Osteocyte (in vitro differentiated cells): ENCODE measurements at regions not wholly inside any gene's neighbourhood (a gene's known extent, or its start where the extent isn't known, plus 50 kb on each side); places are given as distances from the start of the nearest gene placed in this dataset.

Experiments used
- DNase-seq: peaks from one replicate; pipeline ENCODE4 v3.0.0; 2021; ENCODE audit warnings: mixed read lengths; ENCODE audit not compliant: unreplicated experiment; ENCODE audit errors: extremely low spot score
- H3K27ac Mint-ChIP-seq: one replicate; pipeline ENCODE4 v1.8.0; 2021; ENCODE audit warnings: mild to moderate bottlenecking, mixed read lengths; ENCODE audit not compliant: unreplicated experiment
- H3K27me3 Mint-ChIP-seq: one replicate; pipeline ENCODE4 v1.8.0; 2021; ENCODE audit warnings: mixed read lengths; ENCODE audit not compliant: unreplicated experiment
- H3K36me3 Mint-ChIP-seq: one replicate; pipeline ENCODE4 v1.8.0; 2021; ENCODE audit warnings: mixed read lengths; ENCODE audit not compliant: unreplicated experiment
- H3K4me1 Mint-ChIP-seq: one replicate; pipeline ENCODE4 v1.8.0; 2021; ENCODE audit warnings: mixed read lengths; ENCODE audit not compliant: unreplicated experiment
- H3K4me3 Mint-ChIP-seq: one replicate; pipeline ENCODE4 v1.8.0; 2021; ENCODE audit warnings: mild to moderate bottlenecking, moderate library complexity, mixed read lengths; ENCODE audit not compliant: unreplicated experiment
- H3K9me3 Mint-ChIP-seq: one replicate; pipeline ENCODE4 v1.8.0; 2021; ENCODE audit warnings: mixed read lengths; ENCODE audit not compliant: unreplicated experiment
- CTCF ChIP-seq: fragments of 200-600 bp; sonication (generic); IDR thresholded peaks from 2 replicates; pipeline ENCODE4 v1.5.0; 2021; ENCODE audit warnings: antibody characterized with exemption, mild to moderate bottlenecking, moderate library complexity

- no peaks in the 10 kb centered on the region for H3K9me3 Mint-ChIP-seq
- H3K4me1 Mint-ChIP-seq = peaks cover 32% of the 10 kb centered on the region
- H3K36me3 Mint-ChIP-seq = no peaks in the 10 kb centered on the region
- TF ChIP-seq CTCF = no peak
- H3K27ac Mint-ChIP-seq = peak overlapping the region; percentile 9
- H3K27me3 Mint-ChIP-seq = no peaks in the 10 kb centered on the region
- H3K4me3 Mint-ChIP-seq = no peak overlapping the region
- no peak for DNase-seq
Measured at GRCh38 chr22:27144321-27144720, 486.9 kb downstream of the MIAT start.

- H3K4me3 Mint-ChIP-seq = no peak overlapping the region
- H3K27ac Mint-ChIP-seq = no peak overlapping the region
- no peak for DNase-seq
- no peak for TF ChIP-seq CTCF
- H3K36me3 Mint-ChIP-seq = no peaks in the 10 kb centered on the region
- H3K9me3 Mint-ChIP-seq = no peaks in the 10 kb centered on the region
- no peaks in the 10 kb centered on the region for H3K27me3 Mint-ChIP-seq
- peaks cover 25% of the 10 kb centered on the region for H3K4me1 Mint-ChIP-seq
Measured at GRCh38 chr22:27146866-27147633, 489.7 kb downstream of the MIAT start.

- TF ChIP-seq CTCF = no peak
- Mint-ChIP-seq H3K27me3 (no peaks in the 10 kb centered on the region), H3K4me3 (no peak overlapping the region), H3K36me3 (no peaks in the 10 kb centered on the region), H3K27ac (no peak overlapping the region), H3K4me1 (peaks cover 22% of the 10 kb centered on the region), H3K9me3 (peaks cover 4% of the 10 kb centered on the region)
- DNase-seq = no peak
Measured at GRCh38 chr22:27148055-27148454, 490.7 kb downstream of the MIAT start.

- no peak overlapping the region for H3K4me3 Mint-ChIP-seq
- H3K4me1 Mint-ChIP-seq = peaks cover 22% of the 10 kb centered on the region
- H3K27ac Mint-ChIP-seq = no peak overlapping the region
- no peaks in the 10 kb centered on the region for H3K27me3 Mint-ChIP-seq
- H3K36me3 Mint-ChIP-seq = no peaks in the 10 kb centered on the region
- H3K9me3 Mint-ChIP-seq = peaks cover 4% of the 10 kb centered on the region
- TF ChIP-seq CTCF = no peak
- no peak for DNase-seq
Measured at GRCh38 chr22:27148886-27149470, 491.6 kb downstream of the MIAT start.

- Mint-ChIP-seq H3K9me3 (peaks cover 4% of the 10 kb centered on the region), H3K27ac (no peak overlapping the region), H3K4me3 (no peak overlapping the region), H3K4me1 (peaks cover 20% of the 10 kb centered on the region), H3K36me3 (no peaks in the 10 kb centered on the region), H3K27me3 (no peaks in the 10 kb centered on the region)
- DNase-seq = no peak
- TF ChIP-seq CTCF = no peak
Measured at GRCh38 chr22:27149921-27150543, 492.6 kb downstream of the MIAT start.
